ENCODE measurements at regions not wholly inside any gene's neighbourhood (a gene's known extent, or its start where the extent isn't known, plus 50 kb on each side); places are given as distances from the start of the nearest gene placed in this dataset.

GRCh38 chr9:134229466-134230091 is 65.2 kb upstream of the RNU6ATAC start:
- DNase-seq: no peak

GRCh38 chr9:134230092-134230941 is 66.0 kb upstream of the RNU6ATAC start:
- DNase-seq: no peak

- DNase-seq: no peak
Measured at GRCh38 chr9:134230942-134231325, 66.6 kb upstream of the RNU6ATAC start.

- no peak for DNase-seq
Measured at GRCh38 chr9:134231330-134231745, 67.0 kb upstream of the RNU6ATAC start.

- no peak for DNase-seq
Measured at GRCh38 chr9:134231767-134232166, 67.4 kb upstream of the RNU6ATAC start.

GRCh38 chr9:134233022-134233421 is 68.7 kb upstream of the RNU6ATAC start:
- no peak for DNase-seq

- no peak for DNase-seq
Measured at GRCh38 chr9:134234001-134234660, 69.8 kb upstream of the RNU6ATAC start.

- DNase-seq: no peak
Measured at GRCh38 chr9:134234687-134235359, 70.5 kb upstream of the RNU6ATAC start.

GRCh38 chr9:134235366-134235765 is 71.0 kb upstream of the RNU6ATAC start:
- no peak for DNase-seq

- DNase-seq: no peak
Measured at GRCh38 chr9:134236001-134236421, 71.6 kb upstream of the RNU6ATAC start.

GRCh38 chr9:134236935-134237629 is 72.7 kb upstream of the RNU6ATAC start:
- no peak for DNase-seq

- no peak for DNase-seq
Measured at GRCh38 chr9:134237630-134238265, 73.4 kb upstream of the RNU6ATAC start.

GRCh38 chr9:134239130-134239903 is 75.0 kb upstream of the RNU6ATAC start:
- no peak for DNase-seq

- DNase-seq: no peak
Measured at GRCh38 chr9:134239939-134240338, 75.6 kb upstream of the RNU6ATAC start.

GRCh38 chr9:134240361-134240760 is 76.0 kb upstream of the RNU6ATAC start:
- DNase-seq: no peak

- no peak for DNase-seq
Measured at GRCh38 chr9:134242706-134243105, 78.3 kb upstream of the RNU6ATAC start.

- DNase-seq: peak; percentile 23
Measured at GRCh38 chr9:134243778-134244467, 79.6 kb upstream of the RNU6ATAC start.

- DNase-seq: no peak
Measured at GRCh38 chr9:134245179-134245578, 80.8 kb upstream of the RNU6ATAC start.

GRCh38 chr9:134247918-134248631 is 78.2 kb upstream of the RXRA start:
- DNase-seq: no peak
